ENCODE measurements at regions not wholly inside any gene's neighbourhood (a gene's known extent, or its start where the extent isn't known, plus 50 kb on each side); places are given as distances from the start of the nearest gene placed in this dataset.

GRCh38 chr16:85362443-85362842 lies 250.2 kb upstream of the CIBAR2 start:
- no peak for TF ChIP-seq EZH2phosphoT487 (IDR thresholded peaks at IDR 0.05; ENCODE audit: insufficient read depth, low read depth)
- no peak for TF ChIP-seq EZH2 (IDR thresholded peaks at IDR 0.05; ENCODE audit: insufficient read depth, poor library complexity, severe bottlenecking)
